SK-N-SH (cell line): ENCODE measurements at regions not wholly inside any gene's neighbourhood (a gene's known extent, or its start where the extent isn't known, plus 50 kb on each side); places are given as distances from the start of the nearest gene placed in this dataset.

Experiments
- CTCF ChIA-PET: fragments of 300-600, 350-600 bp; formaldehyde crosslinking; extraction: SDS; loops from one replicate; lab custom pipeline; 2021; lab: Yijun Ruan, JAX
- POLR2A ChIA-PET: fragments of 350-600 bp; sonication (Branson Sonifier 250); formaldehyde crosslinking; extraction: SDS; loops from one replicate; lab custom pipeline; 2020; ENCODE audit warnings: antibody characterized with exemption, inconsistent platforms; lab: Yijun Ruan, JAX
- DNase-seq: peaks from one replicate; pipeline ENCODE4 v3.0.0; 2012
- H2AFZ ChIP-seq: fragments of 200-600 bp; sonication (generic); 2 replicates; pipeline ENCODE4 v1.8.1; 2016; ENCODE audit warnings: antibody characterized with exemption, mild to moderate bottlenecking, low read depth
- H3F3A ChIP-seq: fragments of 200-600 bp; sonication (generic); replicated peaks from 2 replicates; pipeline ENCODE3; 2016; ENCODE audit warnings: antibody characterized with exemption, mild to moderate bottlenecking; ENCODE audit not compliant: insufficient read depth
- H3K27ac ChIP-seq, 2 experiments: fragments of 200-500 bp in 1 of 2; fragments of 200-600 bp in 1 of 2; sonication (Bioruptor generic) in 1 of 2; sonication (generic), shearing (Covaris generic) in 1 of 2; 2 replicates each; pipeline versions ENCODE4 v1.5.1 to v1.6.1; 2014 to 2016; ENCODE audit warnings: low read depth in 2 of 2, inconsistent platforms in 1 of 2, low read length in 1 of 2, mild to moderate bottlenecking in 1 of 2, mixed read lengths in 1 of 2
- H3K27me3 ChIP-seq: fragments of 200-600 bp; sonication (generic), shearing (Covaris generic); 2 replicates; pipeline ENCODE4 v1.6.1; 2016; ENCODE audit warnings: mixed run types; ENCODE audit not compliant: insufficient read depth
- H3K36me3 ChIP-seq, 2 experiments: fragments of 200-500 bp in 1 of 2; fragments of 200-600 bp in 1 of 2; sonication (Bioruptor generic) in 1 of 2; sonication (generic) in 1 of 2; replicated peaks in 1 of 2; 2 replicates each; pipeline versions ENCODE3 to v1.5.1; 2014 to 2016; ENCODE audit warnings: low read length in 1 of 2, mild to moderate bottlenecking in 1 of 2; ENCODE audit not compliant: insufficient read depth in 2 of 2, control insufficient read depth in 1 of 2
- H3K4me1 ChIP-seq, 2 experiments: fragments of 200-500 bp in 1 of 2; fragments of 200-600 bp in 1 of 2; sonication (Bioruptor generic) in 1 of 2; sonication (generic), shearing (Covaris generic) in 1 of 2; 2 replicates each; pipeline versions ENCODE4 v1.5.1 to v1.6.1; 2014 to 2016; ENCODE audit warnings: low read depth in 1 of 2, low read length in 1 of 2, mixed run types in 1 of 2; ENCODE audit not compliant: insufficient read depth in 2 of 2, control insufficient read depth in 1 of 2
- H3K4me2 ChIP-seq: fragments of 200-600 bp; sonication (generic), shearing (Covaris generic); 2 replicates; pipeline ENCODE4 v1.6.1; 2017; ENCODE audit warnings: mixed run types
- H3K4me3 ChIP-seq, 2 experiments: fragments of 200-500 bp in 1 of 2; fragments of 200-600 bp in 1 of 2; sonication (Bioruptor generic) in 1 of 2; sonication (generic), shearing (Covaris generic) in 1 of 2; 2 replicates each; pipeline versions ENCODE4 v1.5.1 to v1.8.1; 2014 to 2016; ENCODE audit warnings: low read depth in 2 of 2, inconsistent platforms in 1 of 2, low read length in 1 of 2, mild to moderate bottlenecking in 1 of 2, mixed read lengths in 1 of 2, moderate library complexity in 1 of 2
- H3K79me2 ChIP-seq: fragments of 200-600 bp; sonication (generic); 2 replicates; pipeline ENCODE4 v1.8.1; 2017; ENCODE audit warnings: mild to moderate bottlenecking; ENCODE audit not compliant: insufficient read depth
- H3K9ac ChIP-seq: fragments of 200-600 bp; sonication (generic); 2 replicates; pipeline ENCODE4 v1.6.1; 2017; ENCODE audit warnings: mixed run types
- H3K9me2 ChIP-seq: fragments of 200-600 bp; sonication (generic); 2 replicates; pipeline ENCODE4 v1.6.1; 2017; ENCODE audit warnings: mixed run types
- H3K9me3 ChIP-seq: fragments of 200-600 bp; sonication (generic); 2 replicates; pipeline ENCODE4 v1.6.1; 2017; ENCODE audit warnings: mixed run types, mild to moderate bottlenecking, moderate library complexity
- H4K20me1 ChIP-seq: fragments of 200-600 bp; sonication (generic); 2 replicates; pipeline ENCODE4 v1.6.1; 2017; ENCODE audit warnings: mild to moderate bottlenecking, mixed run types; ENCODE audit not compliant: insufficient read depth
- CHD2 ChIP-seq: fragments of 150-350 bp; IDR thresholded peaks from 2 replicates; pipeline ENCODE4 v1.6.1; 2018; ENCODE audit warnings: low read length; ENCODE audit not compliant: partially characterized antibody
- CTCF ChIP-seq: fragments of 200-600 bp; sonication (generic); IDR thresholded peaks from 2 replicates; pipeline ENCODE4 v1.6.1; 2017; ENCODE audit warnings: antibody characterized with exemption, mild to moderate bottlenecking, moderate library complexity
- EZH2phosphoT487 ChIP-seq: fragments of 200-600 bp; sonication (generic); IDR thresholded peaks from 2 replicates; pipeline ENCODE4 v1.6.1; 2017; ENCODE audit warnings: low read depth, mixed run types, mild to moderate bottlenecking, antibody characterized with exemption, moderate library complexity, borderline replicate concordance
- FOSL2 ChIP-seq: IDR thresholded peaks from 2 replicates; pipeline ENCODE4 v1.4.0; 2012; ENCODE audit warnings: low read depth, mild to moderate bottlenecking, moderate library complexity, borderline replicate concordance
- FOXJ3 ChIP-seq: sonication (generic); formaldehyde crosslinking; IDR thresholded peaks from 2 replicates; pipeline ENCODE4 v1.5.1; 2020; ENCODE audit warnings: mild to moderate bottlenecking, missing genetic modification reagents
- GABPA ChIP-seq: IDR thresholded peaks from 2 replicates; pipeline ENCODE4 v1.4.0; 2012; ENCODE audit warnings: low read depth, mild to moderate bottlenecking
- GATA2 ChIP-seq: sonication (generic); formaldehyde crosslinking; IDR thresholded peaks from 2 replicates; pipeline ENCODE4 v1.5.0; 2020; ENCODE audit warnings: mild to moderate bottlenecking, missing genetic modification reagents
- MAX ChIP-seq: IDR thresholded peaks from 2 replicates; pipeline ENCODE4 v1.4.0; 2012; ENCODE audit warnings: low read depth
- MEF2A ChIP-seq: IDR thresholded peaks from 2 replicates; pipeline ENCODE4 v1.4.0; 2012; ENCODE audit warnings: low read depth, borderline replicate concordance
- NFIC ChIP-seq: IDR thresholded peaks from 2 replicates; pipeline ENCODE4 v1.4.0; 2012; ENCODE audit warnings: borderline replicate concordance
- PBX3 ChIP-seq: IDR thresholded peaks from 2 replicates; pipeline ENCODE4; 2012
- POLR2AphosphoS5 ChIP-seq: IDR thresholded peaks from 2 replicates; pipeline ENCODE4 v1.6.1; 2012; ENCODE audit warnings: low read depth, low read length
- REST ChIP-seq: IDR thresholded peaks from 2 replicates; pipeline ENCODE4 v1.6.1; 2012; ENCODE audit warnings: mild to moderate bottlenecking, low read depth, low read length, moderate library complexity
- SMC3 ChIP-seq: IDR thresholded peaks from 2 replicates; pipeline ENCODE4 v1.6.1; 2012; ENCODE audit warnings: low read depth, low read length, improper control_type of control experiment
- TCF12 ChIP-seq: IDR thresholded peaks from 2 replicates; pipeline ENCODE4 v1.4.0; 2012
- TEAD4 ChIP-seq: IDR thresholded peaks from 2 replicates; pipeline ENCODE4 v1.4.0; 2012; ENCODE audit warnings: mild to moderate bottlenecking, borderline replicate concordance; ENCODE audit not compliant: insufficient read depth
- ZBTB33 ChIP-seq: IDR thresholded peaks from 2 replicates; pipeline ENCODE4 v1.4.0; 2012; ENCODE audit warnings: low read depth, borderline replicate concordance
- WGBS: methylation state at CpG from one replicate; pipeline ENCODE4 v1.1.6; 2017; ENCODE audit warnings: low lambda C conversion rate; 5-methylcytosine and 5-hydroxymethylcytosine counted together

- ChIA-PET CTCF (interaction anchor here (1.4 kb wide), 1 partner anchor 9 kb away, joined by 3 read pairs; no protein-coding TSS in a partner anchor), POLR2A (no interaction called here)
- DNase-seq, result no peak
- H4K20me1 ChIP-seq, result no peaks in the 10 kb centered on the region
- H3F3A ChIP-seq, result peaks cover 13% of the 10 kb centered on the region
- H3K4me3 ChIP-seq, result no peak overlapping the region
- TF ChIP-seq MAX (no peak), CTCF (no peak), CHD2 (no peak), FOXJ3 (no peak), GABPA (no peak), REST (no peak), EZH2phosphoT487 (no peak), TEAD4 (no peak), SMC3 (no peak), PBX3 (no peak), FOSL2 (no peak), TCF12 (no peak), MEF2A (no peak), ZBTB33 (no peak), NFIC (no peak), GATA2 (CRISPR knock-in tag) (no peak), POLR2AphosphoS5 (no peak)
- 93% methylated on average over 3 of the region's 3 CpGs for WGBS
- H3K4me2 ChIP-seq, result no peak overlapping the region
- no peaks in the 10 kb centered on the region for H3K27me3 ChIP-seq
- no peaks in the 10 kb centered on the region for H3K79me2 ChIP-seq
- no peak overlapping the region for H3K9ac ChIP-seq
- peaks cover 20 to 21% of the 10 kb centered on the region in 2 experiments for H3K4me1 ChIP-seq
- no peaks in the 10 kb centered on the region for H3K9me3 ChIP-seq
- H2AFZ ChIP-seq, result no peak overlapping the region
- H3K9me2 ChIP-seq, result no peaks in the 10 kb centered on the region
- no peaks in the 10 kb centered on the region for H3K36me3 ChIP-seq
- H3K27ac ChIP-seq, result no peak overlapping the region
Measured at GRCh38 chr4:128597500-128597899, 212.0 kb upstream of the JADE1 start.
